Effector memory CD8-positive, alpha-beta T cell (primary cell): ENCODE measurements at regions not wholly inside any gene's neighbourhood (a gene's known extent, or its start where the extent isn't known, plus 50 kb on each side); places are given as distances from the start of the nearest gene placed in this dataset.
"Not testable (repeated sequence)": the region's sequence is repeated elsewhere in the genome, so short reads cannot be mapped to it uniquely, and the experiment has no call there.

Experiments used
- ATAC-seq: fragments of 150-1000 bp; cut with Tn5 transposase; replicated peaks from 2 replicates; pipeline ENCODE4 v1.10.0; 2021; ENCODE audit warnings: mild to moderate bottlenecking, moderate library complexity
- DNase-seq, 3 experiments: peaks; one replicate each; pipeline ENCODE4 v3.0.0; 2021
- H3K27ac Mint-ChIP-seq, 2 donors: one replicate each; pipeline ENCODE4 v1.8.0; 2022; ENCODE audit warnings: mild to moderate bottlenecking in 2 of 2, mixed read lengths in 2 of 2, moderate library complexity in 2 of 2
- H3K27me3 Mint-ChIP-seq, 2 donors: one replicate each; pipeline ENCODE4 v1.8.0; 2022; ENCODE audit warnings: mixed read lengths in 2 of 2
- H3K36me3 Mint-ChIP-seq: one replicate; pipeline ENCODE4 v1.8.0; 2022; ENCODE audit warnings: mild to moderate bottlenecking, moderate library complexity, mixed read lengths; ENCODE audit not compliant: insufficient read depth
- H3K4me1 Mint-ChIP-seq, 2 donors: one replicate each; pipeline ENCODE4 v1.8.0; 2022; ENCODE audit warnings: low read depth in 2 of 2, mixed read lengths in 2 of 2
- H3K4me3 Mint-ChIP-seq, 2 donors: one replicate each; pipeline ENCODE4 v1.8.0; 2022; ENCODE audit warnings: mild to moderate bottlenecking in 2 of 2, mixed read lengths in 2 of 2, moderate library complexity in 2 of 2
- H3K9me3 Mint-ChIP-seq, 2 donors: one replicate each; pipeline ENCODE4 v1.8.0; 2022; ENCODE audit warnings: mixed read lengths in 2 of 2

GRCh38 chr10:118870467-118871243 lies 115.9 kb upstream of the CACUL1 start:
- H3K9me3 Mint-ChIP-seq, result peaks cover 0 to 7% of the 10 kb centered on the region in 2 donors
- H3K4me3 Mint-ChIP-seq, result no peak overlapping the region
- H3K36me3 Mint-ChIP-seq, result no peaks in the 10 kb centered on the region
- H3K27me3 Mint-ChIP-seq, result peaks cover 44 to 67% of the 10 kb centered on the region in 2 donors
- no peak for ATAC-seq
- no peak for DNase-seq
- no peaks in the 10 kb centered on the region for H3K4me1 Mint-ChIP-seq
- no peak overlapping the region for H3K27ac Mint-ChIP-seq

GRCh38 chr10:118871244-118871865 lies 116.6 kb upstream of the CACUL1 start:
- Mint-ChIP-seq H3K27me3 (peaks cover 46 to 67% of the 10 kb centered on the region in 2 donors), H3K27ac (no peak overlapping the region), H3K36me3 (no peaks in the 10 kb centered on the region), H3K4me1 (no peaks in the 10 kb centered on the region), H3K4me3 (no peak overlapping the region), H3K9me3 (peaks cover 2 to 9% of the 10 kb centered on the region in 2 donors)
- DNase-seq (no peak), ATAC-seq (no peak)

- H3K27ac Mint-ChIP-seq, result no peak overlapping the region
- DNase-seq (no peak), ATAC-seq (no peak)
- peaks cover 2 to 9% of the 10 kb centered on the region in 2 donors for H3K9me3 Mint-ChIP-seq
- peaks cover 41 to 73% of the 10 kb centered on the region in 2 donors for H3K27me3 Mint-ChIP-seq
- H3K36me3 Mint-ChIP-seq, result no peaks in the 10 kb centered on the region
- no peaks in the 10 kb centered on the region for H3K4me1 Mint-ChIP-seq
- no peak overlapping the region for H3K4me3 Mint-ChIP-seq
These were observed 118.4 kb upstream of the CACUL1 start for GRCh38 chr10:118873091-118873737.

- Mint-ChIP-seq H3K27me3 (peaks cover 41 to 73% of the 10 kb centered on the region in 2 donors), H3K27ac (no peak overlapping the region), H3K4me1 (no peaks in the 10 kb centered on the region), H3K36me3 (no peaks in the 10 kb centered on the region), H3K9me3 (peaks cover 2 to 9% of the 10 kb centered on the region in 2 donors), H3K4me3 (no peak overlapping the region)
- ATAC-seq (no peak), DNase-seq (no peak)
These were observed 119.0 kb upstream of the CACUL1 start for GRCh38 chr10:118873738-118874105.

- Mint-ChIP-seq H3K27me3 (peaks cover 40 to 68% of the 10 kb centered on the region in 2 donors), H3K4me1 (no peaks in the 10 kb centered on the region), H3K36me3 (no peaks in the 10 kb centered on the region), H3K4me3 (no peak overlapping the region), H3K27ac (no peak overlapping the region), H3K9me3 (peaks cover 2 to 9% of the 10 kb centered on the region in 2 donors)
- ATAC-seq, result no peak
- no peak for DNase-seq
These were observed 119.4 kb upstream of the CACUL1 start for GRCh38 chr10:118874171-118874570.

GRCh38 chr10:118875087-118875486 lies 120.3 kb upstream of the CACUL1 start:
- Mint-ChIP-seq H3K27ac (no peak overlapping the region), H3K27me3 (peaks cover 37 to 65% of the 10 kb centered on the region in 2 donors), H3K36me3 (no peaks in the 10 kb centered on the region), H3K4me3 (no peak overlapping the region), H3K9me3 (peaks cover 2 to 9% of the 10 kb centered on the region in 2 donors), H3K4me1 (no peaks in the 10 kb centered on the region)
- no peak for ATAC-seq
- no peak for DNase-seq

GRCh38 chr10:118882741-118883140 lies 128.0 kb upstream of the CACUL1 start:
- ATAC-seq, result no peak
- H3K4me3 Mint-ChIP-seq, result no peak overlapping the region
- DNase-seq, result no peak
- H3K27ac Mint-ChIP-seq, result no peak overlapping the region
- no peaks in the 10 kb centered on the region for H3K4me1 Mint-ChIP-seq
- H3K9me3 Mint-ChIP-seq, result no peaks in the 10 kb centered on the region
- H3K27me3 Mint-ChIP-seq, result peaks cover 6 to 13% of the 10 kb centered on the region in 2 donors
- H3K36me3 Mint-ChIP-seq, result no peaks in the 10 kb centered on the region

- H3K4me3 Mint-ChIP-seq, result no peak overlapping the region
- H3K27me3 Mint-ChIP-seq, result peaks cover 49 to 68% of the 10 kb centered on the region in 2 donors
- H3K4me1 Mint-ChIP-seq, result no peaks in the 10 kb centered on the region
- DNase-seq (no peak), ATAC-seq (no peak)
- no peaks in the 10 kb centered on the region for H3K36me3 Mint-ChIP-seq
- H3K9me3 Mint-ChIP-seq, result no peaks in the 10 kb centered on the region
- H3K27ac Mint-ChIP-seq, result no peak overlapping the region
These were observed 137.3 kb upstream of the NANOS1 start for GRCh38 chr10:118892255-118892654.

GRCh38 chr10:118894891-118895290 lies 134.6 kb upstream of the NANOS1 start:
- H3K4me3 Mint-ChIP-seq, DNase-seq, ATAC-seq, H3K36me3 Mint-ChIP-seq, H3K9me3 Mint-ChIP-seq, H3K4me1 Mint-ChIP-seq, H3K27ac Mint-ChIP-seq: not testable (repeated sequence)
- peaks cover 35 to 46% of the 10 kb centered on the region in 2 donors for H3K27me3 Mint-ChIP-seq

- no peaks in the 10 kb centered on the region for H3K4me1 Mint-ChIP-seq
- no peak overlapping the region for H3K4me3 Mint-ChIP-seq
- no peaks in the 10 kb centered on the region for H3K9me3 Mint-ChIP-seq
- no peaks in the 10 kb centered on the region for H3K36me3 Mint-ChIP-seq
- ATAC-seq, result no peak
- H3K27me3 Mint-ChIP-seq, result peaks cover 19 to 27% of the 10 kb centered on the region in 2 donors
- no peak for DNase-seq
- H3K27ac Mint-ChIP-seq, result no peak overlapping the region
These were observed 128.9 kb upstream of the NANOS1 start for GRCh38 chr10:118900617-118901016.

- Mint-ChIP-seq H3K9me3 (no peaks in the 10 kb centered on the region), H3K27me3 (peaks cover 21 to 30% of the 10 kb centered on the region in 2 donors), H3K4me3 (no peak overlapping the region), H3K27ac (no peak overlapping the region), H3K36me3 (no peaks in the 10 kb centered on the region), H3K4me1 (no peaks in the 10 kb centered on the region)
- DNase-seq, result no peak
- ATAC-seq, result no peak
These were observed 128.1 kb upstream of the NANOS1 start for GRCh38 chr10:118901380-118901779.

GRCh38 chr10:118901906-118902305 lies 127.6 kb upstream of the NANOS1 start:
- no peaks in the 10 kb centered on the region for H3K9me3 Mint-ChIP-seq
- peaks cover 21 to 30% of the 10 kb centered on the region in 2 donors for H3K27me3 Mint-ChIP-seq
- H3K4me3 Mint-ChIP-seq, result no peak overlapping the region
- H3K27ac Mint-ChIP-seq, result no peak overlapping the region
- DNase-seq (no peak), ATAC-seq (no peak)
- H3K36me3 Mint-ChIP-seq, result no peaks in the 10 kb centered on the region
- H3K4me1 Mint-ChIP-seq, result no peaks in the 10 kb centered on the region

GRCh38 chr10:118902656-118903055 lies 126.9 kb upstream of the NANOS1 start:
- ATAC-seq, H3K4me1 Mint-ChIP-seq, DNase-seq, H3K27ac Mint-ChIP-seq, H3K4me3 Mint-ChIP-seq, H3K36me3 Mint-ChIP-seq, H3K9me3 Mint-ChIP-seq: not testable (repeated sequence)
- H3K27me3 Mint-ChIP-seq, result peaks cover 21 to 30% of the 10 kb centered on the region in 2 donors

GRCh38 chr10:118903251-118903650 lies 126.3 kb upstream of the NANOS1 start:
- no peak for ATAC-seq
- DNase-seq, result no peak
- H3K4me1 Mint-ChIP-seq, result no peaks in the 10 kb centered on the region
- H3K36me3 Mint-ChIP-seq, result no peaks in the 10 kb centered on the region
- no peak overlapping the region for H3K27ac Mint-ChIP-seq
- peaks cover 21 to 30% of the 10 kb centered on the region in 2 donors for H3K27me3 Mint-ChIP-seq
- no peak overlapping the region for H3K4me3 Mint-ChIP-seq
- H3K9me3 Mint-ChIP-seq, result no peaks in the 10 kb centered on the region
